WTC11 (cell line): ENCODE measurements at regions not wholly inside any gene's neighbourhood (a gene's known extent, or its start where the extent isn't known, plus 50 kb on each side); places are given as distances from the start of the nearest gene placed in this dataset.
A peak's percentile ranks its signal among the peaks of the same experiment; 100 is the strongest.

Source experiments
- ATAC-seq: fragments of 200-7000 bp; cut with Tn5 transposase; 2 replicates; pipeline ENCODE4 v1.10.0; 2021; ENCODE audit warnings: mild to moderate bottlenecking, moderate library complexity
- CTCF ChIA-PET: fragments of 300-600 bp; sonication (Branson Sonifier 250); formaldehyde crosslinking; loops from one replicate; lab custom pipeline; 2021; ENCODE audit warnings: antibody characterized with exemption; lab: Charles Lee
- POLR2A ChIA-PET: fragments of 350-600 bp; sonication (Branson Sonifier 250); formaldehyde crosslinking; loops from one replicate; lab custom pipeline; 2021; ENCODE audit warnings: antibody characterized with exemption; lab: Charles Lee
- DNase-seq: peaks from one replicate; pipeline ENCODE4 v3.0.0; 2021; ENCODE audit warnings: low spot score
- H3K27ac Mint-ChIP-seq: 2 replicates; pipeline ENCODE4 v1.8.0; 2021; ENCODE audit warnings: mixed read lengths
- H3K27me3 Mint-ChIP-seq: 2 replicates; pipeline ENCODE4 v1.8.0; 2021; ENCODE audit warnings: low read depth, mild to moderate bottlenecking, moderate library complexity, mixed read lengths
- H3K36me3 Mint-ChIP-seq: 2 replicates; pipeline ENCODE4 v1.8.0; 2021; ENCODE audit warnings: mixed read lengths
- H3K4me1 Mint-ChIP-seq: 2 replicates; pipeline ENCODE4 v1.8.0; 2022; ENCODE audit warnings: mixed read lengths
- H3K4me3 Mint-ChIP-seq: 2 replicates; pipeline ENCODE4 v1.8.0; 2021; ENCODE audit warnings: mild to moderate bottlenecking, moderate library complexity, mixed read lengths
- H3K9me3 Mint-ChIP-seq: 2 replicates; pipeline ENCODE4 v1.8.0; 2021; ENCODE audit warnings: mixed read lengths
- CREB1 ChIP-seq: sonication (generic); formaldehyde crosslinking; IDR thresholded peaks from 2 replicates; pipeline ENCODE4 v1.8.0; 2023; ENCODE audit warnings: mild to moderate bottlenecking, missing genetic modification reagents
- CREM ChIP-seq: sonication (generic); formaldehyde crosslinking; IDR thresholded peaks from 2 replicates; pipeline ENCODE4 v1.8.1; 2022; ENCODE audit warnings: mild to moderate bottlenecking, missing genetic modification reagents, moderate library complexity
- ELF4 ChIP-seq: sonication (generic); formaldehyde crosslinking; IDR thresholded peaks from 2 replicates; pipeline ENCODE4 v1.8.1; 2022; ENCODE audit warnings: low read depth, mild to moderate bottlenecking, moderate library complexity, missing genetic modification reagents
- ESRRA ChIP-seq: sonication (generic); formaldehyde crosslinking; IDR thresholded peaks from 2 replicates; pipeline ENCODE4 v1.8.1; 2022; ENCODE audit warnings: mild to moderate bottlenecking, missing genetic modification reagents, borderline replicate concordance
- ETV6 ChIP-seq: sonication (generic); formaldehyde crosslinking; IDR thresholded peaks from 2 replicates; pipeline ENCODE4 v1.8.1; 2022; ENCODE audit warnings: mild to moderate bottlenecking, missing genetic modification reagents
- FOXJ3 ChIP-seq: sonication (generic); formaldehyde crosslinking; IDR thresholded peaks from 2 replicates; pipeline ENCODE4 v1.9.0; 2021; ENCODE audit warnings: missing genetic modification reagents, mild to moderate bottlenecking, borderline replicate concordance
- KAT7 ChIP-seq: sonication (generic); formaldehyde crosslinking; IDR thresholded peaks from 2 replicates; pipeline ENCODE4 v1.8.1; 2023; ENCODE audit warnings: missing genetic modification reagents, mild to moderate bottlenecking, borderline replicate concordance
- MXD4 ChIP-seq: fragments of 250-450 bp; sonication (Bioruptor Pico); IDR thresholded peaks from 2 replicates; pipeline ENCODE4 v1.8.0; 2021; ENCODE audit warnings: mild to moderate bottlenecking, moderate library complexity, borderline replicate concordance
- NFYB ChIP-seq: sonication (generic); formaldehyde crosslinking; conservative IDR thresholded peaks from 2 replicates; pipeline ENCODE4 v1.8.0; 2022; ENCODE audit warnings: low read depth, missing genetic modification reagents
- NR1H2 ChIP-seq: sonication (generic); formaldehyde crosslinking; IDR thresholded peaks from 2 replicates; pipeline ENCODE4 v1.9.0; 2021; ENCODE audit warnings: mild to moderate bottlenecking, moderate library complexity, missing genetic modification reagents
- NR3C1 ChIP-seq: sonication (generic); formaldehyde crosslinking; conservative IDR thresholded peaks from 2 replicates; pipeline ENCODE4 v1.8.1; 2023; ENCODE audit warnings: low read depth, mild to moderate bottlenecking, missing genetic modification reagents
- OVOL2 ChIP-seq: fragments of 250-450 bp; sonication (Bioruptor Pico); IDR thresholded peaks from 2 replicates; pipeline ENCODE4 v1.9.0; 2021; ENCODE audit warnings: mild to moderate bottlenecking, borderline replicate concordance
- TEAD1 ChIP-seq: sonication (generic); formaldehyde crosslinking; IDR thresholded peaks from 2 replicates; pipeline ENCODE4 v1.8.0; 2022; ENCODE audit warnings: mild to moderate bottlenecking, missing genetic modification reagents
- ZBTB21 ChIP-seq: sonication (generic); formaldehyde crosslinking; IDR thresholded peaks from 2 replicates; pipeline ENCODE4 v1.8.1; 2023; ENCODE audit warnings: mild to moderate bottlenecking, missing genetic modification reagents, borderline replicate concordance
- ZNF138 ChIP-seq: sonication (generic); formaldehyde crosslinking; conservative IDR thresholded peaks from 2 replicates; pipeline ENCODE4 v1.8.1; 2022; ENCODE audit warnings: mild to moderate bottlenecking, moderate library complexity, missing genetic modification reagents
- ZNF416 ChIP-seq: fragments of 250-450 bp; sonication (Bioruptor Pico); IDR thresholded peaks from 2 replicates; pipeline ENCODE4 v1.9.0; 2021; ENCODE audit warnings: mild to moderate bottlenecking, inconsistent platforms
- TF ChIP-seq, protein P1 (sequence below): sonication (generic); formaldehyde crosslinking; IDR thresholded peaks from 2 replicates; pipeline ENCODE4 v1.8.1; 2023; ENCODE audit warnings: mild to moderate bottlenecking, missing genetic modification reagents
- TF ChIP-seq, protein P2 (sequence below): sonication (generic); formaldehyde crosslinking; IDR thresholded peaks from 2 replicates; pipeline ENCODE4 v1.8.1; 2022; ENCODE audit warnings: low read depth, missing genetic modification reagents, borderline replicate concordance

DNA sequence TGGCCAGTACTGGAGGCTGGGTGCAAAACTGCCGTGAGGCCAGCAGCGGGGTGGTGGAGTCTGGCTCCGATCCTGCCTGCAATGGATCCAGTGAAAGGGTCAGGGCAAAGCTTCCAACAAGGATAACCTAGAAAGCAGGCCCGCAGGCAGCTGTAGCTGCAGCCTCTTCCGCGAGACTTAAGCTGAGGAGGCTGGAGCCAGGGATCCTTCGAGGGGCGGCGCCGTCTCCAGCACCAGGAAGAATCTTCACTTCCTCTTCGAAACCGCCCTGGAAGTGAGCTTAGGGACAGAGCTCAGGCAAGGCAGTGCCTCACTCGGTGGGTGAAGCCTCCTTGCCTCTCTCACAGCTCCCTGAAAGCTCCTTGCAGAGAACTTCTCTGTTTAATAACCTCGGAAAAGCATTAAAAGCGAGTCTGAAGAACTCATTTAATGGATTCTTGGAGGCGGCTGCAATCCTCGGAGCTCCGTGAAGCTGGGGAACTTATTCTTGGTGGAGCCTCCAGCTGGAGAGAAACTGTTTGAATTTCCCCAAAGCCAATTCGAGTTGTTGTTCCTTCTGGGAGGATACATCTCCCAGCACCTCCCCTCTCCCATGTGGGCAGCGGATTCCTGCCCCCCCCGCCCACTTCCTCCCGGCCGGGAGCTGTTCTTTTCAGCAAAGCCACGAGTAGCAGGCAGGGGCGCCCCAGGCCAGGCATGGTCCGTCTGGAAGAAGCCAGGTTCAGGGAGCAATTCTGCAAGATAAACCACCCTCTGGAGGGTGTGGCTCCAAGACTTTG is 169.9 kb downstream of the CTTN start:
- H3K4me1 Mint-ChIP-seq, result peaks cover 21% of the 10 kb centered on the region
- CTCF ChIA-PET, result interaction anchor here (0.5 to 2.4 kb wide), 50 partner anchors 9 to 1929 kb away, joined by 3 to 16 read pairs (median 5); no protein-coding TSS in a partner anchor
- TF ChIP-seq NR1H2 (CRISPR knock-in tag) (no peak), CREB1 (CRISPR knock-in tag) (no peak), NR3C1 (CRISPR knock-in tag) (no peak), ZNF416 (CRISPR knock-in tag) (no peak), ESRRA (CRISPR knock-in tag) (no peak), TEAD1 (no peak), FOXJ3 (no peak), KAT7 (CRISPR knock-in tag) (no peak), OVOL2 (no peak), ZNF138 (CRISPR knock-in tag) (no peak), CREM (no peak), MXD4 (CRISPR knock-in tag) (no peak)
- TF ChIP-seq, protein P1, sequence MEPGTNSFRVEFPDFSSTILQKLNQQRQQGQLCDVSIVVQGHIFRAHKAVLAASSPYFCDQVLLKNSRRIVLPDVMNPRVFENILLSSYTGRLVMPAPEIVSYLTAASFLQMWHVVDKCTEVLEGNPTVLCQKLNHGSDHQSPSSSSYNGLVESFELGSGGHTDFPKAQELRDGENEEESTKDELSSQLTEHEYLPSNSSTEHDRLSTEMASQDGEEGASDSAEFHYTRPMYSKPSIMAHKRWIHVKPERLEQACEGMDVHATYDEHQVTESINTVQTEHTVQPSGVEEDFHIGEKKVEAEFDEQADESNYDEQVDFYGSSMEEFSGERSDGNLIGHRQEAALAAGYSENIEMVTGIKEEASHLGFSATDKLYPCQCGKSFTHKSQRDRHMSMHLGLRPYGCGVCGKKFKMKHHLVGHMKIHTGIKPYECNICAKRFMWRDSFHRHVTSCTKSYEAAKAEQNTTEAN (CRISPR knock-in tag), result no peak
- TF ChIP-seq, all 79 proteins: peak for 0
- POLR2A ChIA-PET, result no interaction called here
- no peaks in the 10 kb centered on the region for H3K36me3 Mint-ChIP-seq
- ATAC-seq, result peak; percentile 82
- peak overlapping the region; percentile 18; the same call in 1 of the 2 replicates for H3K4me3 Mint-ChIP-seq
- peak overlapping the region; percentile 91 for H3K27ac Mint-ChIP-seq
- H3K9me3 Mint-ChIP-seq, result no peaks in the 10 kb centered on the region; the same call in none of the 2 replicates
- no peaks in the 10 kb centered on the region for H3K27me3 Mint-ChIP-seq
- DNase-seq, result peak; percentile 67

DNA sequence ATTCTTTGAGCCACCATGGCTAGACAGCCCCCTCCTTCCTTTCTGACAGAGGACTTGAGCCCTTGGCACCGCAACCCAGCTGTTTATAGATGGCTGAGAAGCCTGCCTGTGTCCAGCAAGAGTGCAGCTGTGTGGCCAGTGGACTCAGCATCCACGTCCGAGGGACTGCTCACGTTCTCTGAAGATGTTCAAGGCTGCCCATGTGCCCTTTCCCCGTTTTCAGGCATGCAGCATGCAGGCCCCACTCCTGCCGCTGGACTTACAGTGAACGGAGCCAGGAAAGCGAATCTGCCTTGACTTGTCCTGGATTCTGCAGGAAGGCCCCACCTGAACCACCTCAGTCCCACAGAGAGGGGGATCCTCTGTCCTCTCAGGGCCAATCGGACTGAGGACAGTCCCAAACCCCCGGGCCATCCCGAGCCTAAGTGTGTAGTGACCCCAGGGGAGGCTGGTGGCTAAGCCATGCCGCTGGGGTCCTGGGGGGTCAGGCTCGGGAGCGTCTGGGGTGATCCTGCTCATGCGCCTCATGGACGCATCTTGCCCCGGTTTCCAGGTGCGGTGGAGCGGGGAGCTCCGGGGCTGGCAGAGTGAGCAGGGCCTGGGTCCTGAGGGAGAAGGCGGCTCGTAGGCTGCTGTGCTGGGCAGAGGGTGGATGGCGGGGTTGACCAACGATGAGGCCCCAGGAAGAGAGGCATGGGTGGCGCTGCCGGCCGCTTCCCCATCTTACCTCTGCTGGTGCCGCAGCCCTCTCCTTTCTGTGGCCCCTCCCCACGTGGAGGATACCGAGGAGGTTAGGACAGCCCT is 170.7 kb downstream of the CTTN start:
- Mint-ChIP-seq H3K27me3 (no peaks in the 10 kb centered on the region), H3K4me3 (no peak overlapping the region), H3K9me3 (no peaks in the 10 kb centered on the region; the same call in none of the 2 replicates), H3K27ac (no peak overlapping the region), H3K36me3 (no peaks in the 10 kb centered on the region), H3K4me1 (peaks cover 21% of the 10 kb centered on the region)
- ATAC-seq, result no peak
- DNase-seq, result no peak
- TF ChIP-seq ELF4 (CRISPR knock-in tag) (no peak), ETV6 (CRISPR knock-in tag) (0 out of 2 replicates have a peak, but pooled peaks have one; percentile 21)
- CTCF ChIA-PET, result interaction anchor here (0.5 to 2.4 kb wide), 37 partner anchors 8 to 1930 kb away, joined by 3 to 16 read pairs (median 5); no protein-coding TSS in a partner anchor
- POLR2A ChIA-PET, result no interaction called here

DNA sequence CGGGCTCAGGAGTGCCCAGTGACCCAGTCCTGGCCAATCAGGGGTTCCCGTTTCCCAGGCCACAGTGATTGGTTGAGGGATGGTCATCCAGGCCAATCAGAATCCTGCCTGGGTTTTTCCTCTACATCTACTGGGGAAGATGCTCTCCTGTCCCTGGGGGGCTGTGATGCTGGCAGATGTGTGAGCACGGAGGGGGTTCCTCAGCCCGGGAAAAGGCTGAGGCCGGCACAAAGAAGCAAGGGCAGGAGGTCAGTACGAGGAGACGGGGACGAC is 171.2 kb downstream of the CTTN start:
- DNase-seq, result no peak
- Mint-ChIP-seq H3K27me3 (no peaks in the 10 kb centered on the region), H3K36me3 (no peaks in the 10 kb centered on the region), H3K27ac (0 out of 2 replicates have a peak overlapping the region, but pooled peaks have one; percentile 73), H3K4me3 (no peak overlapping the region), H3K9me3 (no peaks in the 10 kb centered on the region; the same call in none of the 2 replicates), H3K4me1 (peaks cover 19% of the 10 kb centered on the region)
- ChIA-PET CTCF (interaction anchor here (2.4 kb wide), 1 partner anchor 24 kb away, joined by 12 read pairs; no protein-coding TSS in a partner anchor), POLR2A (no interaction called here)
- no peak; the same call in 1 of the 2 replicates for ATAC-seq
- peak; percentile 73 for TF ChIP-seq NFYB
- TF ChIP-seq, protein P2, sequence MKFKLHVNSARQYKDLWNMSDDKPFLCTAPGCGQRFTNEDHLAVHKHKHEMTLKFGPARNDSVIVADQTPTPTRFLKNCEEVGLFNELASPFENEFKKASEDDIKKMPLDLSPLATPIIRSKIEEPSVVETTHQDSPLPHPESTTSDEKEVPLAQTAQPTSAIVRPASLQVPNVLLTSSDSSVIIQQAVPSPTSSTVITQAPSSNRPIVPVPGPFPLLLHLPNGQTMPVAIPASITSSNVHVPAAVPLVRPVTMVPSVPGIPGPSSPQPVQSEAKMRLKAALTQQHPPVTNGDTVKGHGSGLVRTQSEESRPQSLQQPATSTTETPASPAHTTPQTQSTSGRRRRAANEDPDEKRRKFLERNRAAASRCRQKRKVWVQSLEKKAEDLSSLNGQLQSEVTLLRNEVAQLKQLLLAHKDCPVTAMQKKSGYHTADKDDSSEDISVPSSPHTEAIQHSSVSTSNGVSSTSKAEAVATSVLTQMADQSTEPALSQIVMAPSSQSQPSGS, result no peak
- TF ChIP-seq ZBTB21 (CRISPR knock-in tag), result no peak
- TF ChIP-seq, all 79 proteins: peak for 1
